HG03175 (cell line): ENCODE measurements at regions not wholly inside any gene's neighbourhood (a gene's known extent, or its start where the extent isn't known, plus 50 kb on each side); places are given as distances from the start of the nearest gene placed in this dataset.
A peak's percentile ranks its signal among the peaks of the same experiment; 100 is the strongest.

Experiments used
- ATAC-seq: cut with Tn5 transposase; IDR thresholded peaks from one replicate; pipeline ENCODE4 v1.9.1; 2021; ENCODE audit warnings: mild to moderate bottlenecking, moderate library complexity; ENCODE audit not compliant: unreplicated experiment

DNA sequence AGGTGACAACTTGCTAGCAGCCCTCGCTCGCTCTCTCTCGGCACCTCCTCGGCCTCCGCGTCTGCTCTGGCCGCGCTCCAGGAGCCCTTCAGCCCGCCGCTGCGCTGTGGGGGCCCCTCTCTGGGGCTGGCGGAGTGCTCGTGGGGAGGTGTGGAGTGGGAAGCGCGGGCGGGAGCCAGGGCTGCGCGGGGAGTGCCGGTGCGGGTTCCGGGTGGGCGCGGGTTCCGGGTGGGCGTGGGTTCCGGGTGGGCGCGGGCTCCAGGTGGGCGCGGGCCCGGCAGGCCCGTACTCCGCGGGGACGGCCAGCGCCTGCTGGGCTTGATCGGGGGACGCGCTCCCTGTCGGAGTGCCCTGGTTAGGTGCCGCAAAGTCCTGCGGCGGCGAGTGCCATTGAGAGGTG, 384.3 kb downstream of the GPM6A start:
- no peak for ATAC-seq

DNA sequence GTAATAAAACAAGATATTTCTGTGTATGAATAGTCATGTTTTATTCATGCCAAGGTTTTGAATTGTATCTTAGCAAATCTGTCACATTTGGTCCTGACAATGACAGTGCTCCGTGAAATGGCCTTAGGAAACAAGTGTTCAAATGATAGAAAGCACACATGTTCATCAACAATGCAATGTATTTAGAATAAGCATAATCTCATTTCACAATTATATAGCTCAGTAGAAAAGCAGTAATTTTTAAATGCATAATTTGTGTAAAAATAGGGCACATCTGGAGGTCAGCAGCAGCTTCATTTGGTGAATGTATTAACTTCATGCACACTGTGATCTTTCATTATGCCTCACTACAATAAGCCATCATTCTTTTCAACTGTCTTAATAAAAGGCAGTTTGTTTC, 380.4 kb downstream of the GPM6A start:
- ATAC-seq = no peak

- no peak for ATAC-seq
Observed at GRCh38 chr4:175435381-175435783, 376.7 kb downstream of the GPM6A start.

- ATAC-seq = no peak
Observed at GRCh38 chr4:175436196-175436595, 375.9 kb downstream of the GPM6A start.

- no peak for ATAC-seq
Observed at GRCh38 chr4:175440786-175441185, 371.3 kb downstream of the GPM6A start.

DNA sequence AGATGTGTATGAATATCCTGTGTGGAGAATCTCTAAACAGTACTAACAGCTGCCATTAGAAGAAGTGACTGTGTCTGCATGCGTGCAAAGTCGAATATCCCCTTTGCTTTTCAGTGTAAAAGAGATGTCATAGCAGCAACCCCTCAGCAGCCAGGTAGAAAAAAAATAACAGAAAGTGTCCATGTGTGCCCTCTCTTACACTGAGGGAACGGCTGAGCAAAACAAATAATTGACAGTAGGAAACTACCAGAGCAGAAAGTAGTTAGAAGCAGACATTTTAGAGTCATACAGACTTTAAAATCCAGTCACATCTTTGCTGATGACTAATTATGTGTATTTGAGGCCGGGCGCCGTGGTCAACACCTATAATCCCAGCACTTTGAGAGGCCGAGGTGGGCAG, 370.8 kb downstream of the GPM6A start:
- peak; percentile 74 for ATAC-seq

GRCh38 chr4:175443547-175443946, 368.5 kb downstream of the GPM6A start:
- no peak for ATAC-seq

DNA sequence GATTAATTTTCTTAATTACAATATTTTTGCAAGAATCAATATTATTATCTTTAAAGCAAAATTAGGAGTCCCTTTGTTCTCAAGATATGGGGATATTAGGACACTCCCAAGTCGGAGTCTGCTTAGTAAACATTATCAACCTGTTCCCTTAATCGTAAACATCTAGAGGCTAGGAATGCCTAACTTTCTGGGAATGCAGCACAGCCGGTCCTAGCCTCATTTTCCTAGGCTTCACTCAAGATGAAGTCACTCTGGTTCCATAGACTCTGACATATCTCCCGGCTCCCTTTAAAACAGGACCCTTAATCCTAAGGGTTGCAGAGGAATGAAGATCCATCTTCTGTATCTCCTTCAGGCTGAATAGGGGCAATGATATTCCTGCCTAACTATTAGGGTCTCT, 367.6 kb downstream of the GPM6A start:
- ATAC-seq = no peak

GRCh38 chr4:175447016-175447415, 365.0 kb downstream of the GPM6A start:
- ATAC-seq = no peak

GRCh38 chr4:175450446-175450845, 361.6 kb downstream of the GPM6A start:
- ATAC-seq = no peak

DNA sequence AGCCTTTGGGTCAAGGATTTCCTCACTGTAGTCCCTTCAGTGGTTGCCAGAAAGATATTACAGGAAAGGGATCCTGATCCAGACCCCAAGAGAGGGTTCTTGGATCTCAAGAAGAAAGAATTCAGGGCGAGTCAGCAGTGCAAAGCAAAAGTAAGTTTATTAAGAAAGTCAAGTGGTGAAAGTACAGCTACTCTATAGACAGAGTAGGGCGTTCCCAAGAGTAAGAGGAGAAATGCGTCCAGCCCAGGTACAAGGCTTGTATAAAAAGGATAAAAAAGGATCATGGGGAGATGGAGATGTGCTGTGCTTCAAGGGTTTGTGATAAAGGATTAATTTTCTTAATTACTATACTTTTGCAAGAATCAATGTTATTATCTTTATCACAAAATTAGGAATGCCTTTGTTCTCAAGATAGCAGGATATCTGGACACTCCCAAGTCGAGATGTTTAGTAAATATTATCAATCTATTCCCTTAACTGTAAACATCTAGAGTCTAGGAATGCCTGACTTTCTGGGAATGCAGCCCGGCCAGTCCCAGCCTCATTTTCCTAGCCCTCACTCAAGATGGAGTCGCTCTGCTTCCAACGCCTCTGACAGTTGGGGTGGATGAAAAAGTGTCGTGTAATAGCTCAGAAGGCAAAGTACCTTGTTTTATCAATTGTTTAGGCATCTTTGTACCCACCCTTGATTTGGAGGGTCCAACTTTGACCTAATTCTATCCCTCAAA, 360.7 kb downstream of the GPM6A start:
- no peak for ATAC-seq

DNA sequence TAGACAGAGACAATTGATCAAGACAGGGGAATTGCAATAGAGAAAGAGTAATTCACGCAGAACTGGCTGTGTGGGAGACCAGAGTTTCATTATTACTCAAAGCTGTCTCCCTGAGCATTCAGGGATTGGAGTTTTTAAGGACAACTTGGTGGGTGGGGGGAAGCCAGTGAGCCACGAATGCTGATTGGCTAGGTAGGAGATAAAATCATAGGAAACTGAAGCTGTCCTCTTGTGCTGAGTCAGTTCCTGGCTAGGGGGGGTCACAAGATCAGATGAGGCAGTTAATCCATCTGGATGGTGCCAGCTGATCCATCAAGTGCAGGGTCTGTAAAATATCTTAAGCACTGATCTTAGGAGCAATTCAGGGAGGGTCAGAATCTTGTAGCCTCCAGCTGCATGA, 358.6 kb downstream of the GPM6A start:
- ATAC-seq = no peak

DNA sequence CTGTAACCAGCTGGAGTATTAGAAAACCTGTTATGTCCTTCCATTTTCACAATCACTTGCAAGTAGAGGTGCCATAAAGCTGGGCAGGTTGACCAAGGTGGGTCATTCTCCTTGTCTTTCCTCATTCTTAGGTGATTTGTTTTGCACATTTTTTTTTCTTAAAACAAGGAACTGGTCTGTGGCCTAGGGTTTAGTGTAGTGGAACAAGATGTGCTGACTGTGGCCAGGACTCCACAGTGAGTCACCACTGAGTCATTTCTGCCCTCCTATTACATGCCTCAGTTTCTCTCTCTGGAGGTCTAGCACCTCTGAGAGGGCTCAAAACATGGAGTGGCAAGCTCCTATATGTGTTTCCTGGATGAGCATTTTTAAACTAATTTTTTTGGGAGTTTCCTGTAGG, 355.9 kb downstream of the GPM6A start:
- ATAC-seq = no peak

- no peak for ATAC-seq
Observed at GRCh38 chr4:175457956-175458355, 354.1 kb downstream of the GPM6A start.

DNA sequence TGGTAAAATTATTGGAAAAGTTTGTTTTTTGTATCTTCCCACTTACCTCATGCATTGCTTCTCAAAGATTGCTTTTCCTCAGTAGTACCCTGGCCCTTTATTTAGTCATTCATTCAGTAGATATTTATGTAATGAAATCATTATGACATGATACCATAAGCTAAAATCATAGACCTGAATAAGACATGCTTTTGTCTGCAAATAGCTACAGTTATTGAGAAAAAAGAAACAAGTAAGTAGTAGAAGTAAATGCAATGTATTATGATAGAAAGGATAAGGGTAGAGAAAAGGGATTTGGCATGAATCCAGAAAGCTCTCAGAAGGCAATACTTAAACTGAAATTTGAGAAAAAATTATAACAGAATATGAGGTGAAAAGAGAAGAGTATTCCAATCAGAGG, 352.5 kb downstream of the GPM6A start:
- no peak for ATAC-seq

DNA sequence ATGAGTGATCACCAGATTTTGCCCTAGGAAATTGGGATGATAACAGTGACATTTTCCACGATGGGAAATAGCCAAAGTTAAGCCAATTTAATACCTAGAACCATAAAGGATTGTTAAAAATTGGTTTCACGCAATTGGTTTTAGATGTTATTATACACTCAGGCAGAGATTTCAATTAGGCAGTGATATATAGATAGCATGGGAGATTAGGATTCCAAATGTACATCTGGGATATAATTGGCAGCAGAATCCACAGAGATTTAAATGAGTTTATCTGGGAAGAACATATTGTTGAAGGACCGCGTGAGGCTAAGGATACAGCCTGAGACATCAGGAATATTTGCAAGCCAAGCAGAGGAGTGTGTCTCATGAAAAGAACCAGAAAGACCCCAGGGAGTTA, 351.6 kb downstream of the GPM6A start:
- no peak for ATAC-seq

DNA sequence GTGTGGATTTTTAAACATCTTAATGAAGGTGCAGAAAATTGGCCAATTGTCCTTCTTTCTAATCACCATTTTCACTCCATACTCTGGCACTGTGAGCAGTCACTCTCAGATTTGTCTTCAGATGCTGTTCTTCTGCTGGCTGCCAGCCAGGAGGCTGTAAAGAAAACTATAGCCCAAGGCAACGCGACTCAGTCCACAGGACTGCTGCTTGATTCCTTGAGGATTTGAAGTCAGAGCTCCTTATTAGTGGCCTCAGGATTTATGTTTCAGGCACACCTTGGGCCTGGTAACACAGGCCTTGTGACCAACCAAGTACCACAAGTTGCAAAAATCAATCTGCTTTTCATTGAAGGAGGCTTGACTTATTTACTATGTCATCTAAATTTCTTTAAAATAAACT, 342.6 kb downstream of the GPM6A start:
- no peak for ATAC-seq

- no peak for ATAC-seq
Observed at GRCh38 chr4:175470131-175470530, 341.9 kb downstream of the GPM6A start.

- no peak for ATAC-seq
Observed at GRCh38 chr4:175480404-175480803, 331.7 kb downstream of the GPM6A start.

DNA sequence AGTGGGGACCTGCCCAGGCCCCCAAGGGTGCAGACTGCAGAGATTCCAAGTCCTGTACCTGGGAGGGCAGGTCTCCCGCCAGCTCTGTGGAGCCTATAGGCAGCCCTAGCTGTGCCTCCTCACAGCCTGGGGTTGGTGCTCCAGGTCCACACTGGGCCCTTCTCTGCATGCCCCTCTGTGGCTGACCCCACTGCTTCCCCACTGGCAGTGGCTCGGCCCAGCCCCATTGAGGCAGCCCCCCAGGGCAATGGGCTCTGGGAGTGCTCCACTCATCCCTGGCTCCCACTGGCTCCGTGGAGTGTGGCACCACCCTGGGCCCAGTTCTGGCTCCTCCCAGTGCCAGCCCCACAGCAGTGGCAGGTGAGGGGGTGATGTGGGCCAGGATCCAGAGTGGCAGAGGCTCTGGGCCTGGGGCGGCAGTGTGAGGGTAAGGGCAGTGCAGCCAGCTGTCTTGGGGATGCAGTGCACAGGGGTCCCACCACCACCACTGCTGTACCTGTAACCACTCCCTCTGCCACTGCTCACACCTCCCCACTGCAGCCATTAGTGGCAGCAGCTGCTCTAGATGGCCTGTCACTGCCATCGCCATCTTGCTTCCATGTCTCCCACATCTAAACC, 312.2 kb downstream of the GPM6A start:
- no peak for ATAC-seq

GRCh38 chr4:175504318-175504717, 307.7 kb downstream of the GPM6A start:
- ATAC-seq = no peak

DNA sequence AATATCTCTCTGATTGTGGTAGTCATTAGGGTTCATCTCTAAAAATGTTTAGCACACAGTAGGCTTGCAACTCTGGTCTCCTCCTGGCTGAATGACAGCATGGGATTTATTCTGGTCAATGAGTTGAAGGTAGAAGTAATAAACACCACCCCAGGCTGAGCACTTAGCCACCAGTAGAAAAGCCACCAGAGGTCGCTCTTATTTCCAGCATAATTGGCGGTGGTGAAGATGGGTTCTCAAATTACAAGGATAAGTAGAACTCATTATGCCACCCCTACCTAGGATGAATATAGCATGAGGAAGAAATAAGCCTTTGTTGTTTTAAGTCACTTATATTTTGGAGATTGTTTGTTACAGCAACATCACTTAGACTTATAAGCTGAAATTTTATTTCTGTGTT, 302.7 kb downstream of the GPM6A start:
- ATAC-seq = no peak

GRCh38 chr4:175511861-175512260, 300.2 kb downstream of the GPM6A start:
- ATAC-seq = no peak
